ENCODE measurements at regions not wholly inside any gene's neighbourhood (a gene's known extent, or its start where the extent isn't known, plus 50 kb on each side); places are given as distances from the start of the nearest gene placed in this dataset.

- DNase-seq (no peak), ATAC-seq (no peak)
- Histone ChIP-seq H3K27me3 (ENCODE audit: control insufficient read depth, insufficient read depth, low read length) (no peaks in the 10 kb centered on the region), H3K9me3 (ENCODE audit: control insufficient read depth, insufficient read depth, low read length) (no peaks in the 10 kb centered on the region), H3K4me1 (ENCODE audit: control insufficient read depth, insufficient read depth, low read length) (no peaks in the 10 kb centered on the region), H3K27ac (ENCODE audit: low read length) (no peak overlapping the region), H3K4me3 (ENCODE audit: low read length) (no peak overlapping the region), H3K36me3 (ENCODE audit: control insufficient read depth, insufficient read depth, low read length) (no peaks in the 10 kb centered on the region)
- intact Hi-C loops (cut with micrococcal nuclease) = no loop called here
- peaks cover 4 to 7% of the 10 kb centered on the region in 2 donors for H3K27me3 Mint-ChIP-seq (ENCODE audit: low read depth in 2 of 2)
- no peaks in the 10 kb centered on the region for H3K36me3 Mint-ChIP-seq
- no peak overlapping the region for H3K4me3 Mint-ChIP-seq
- H3K9me3 Mint-ChIP-seq = no peaks in the 10 kb centered on the region
- H3K27ac Mint-ChIP-seq = no peak overlapping the region
- H3K4me1 Mint-ChIP-seq = no peaks in the 10 kb centered on the region
- TF ChIP-seq CTCF (IDR thresholded peaks at IDR 0.05) = no peak
- 63% methylated on average over 1 of the region's 2 CpGs for whole genome bisulfite sequencing (ENCODE audit: insufficient coverage)
These were observed 616.9 kb downstream of the PLPP3 start for GRCh38 chr1:55962472-55962871.

- Histone ChIP-seq H3K27me3 (ENCODE audit: control insufficient read depth, insufficient read depth, low read length) (no peaks in the 10 kb centered on the region), H3K4me3 (ENCODE audit: low read length) (no peak overlapping the region), H3K4me1 (ENCODE audit: control insufficient read depth, insufficient read depth, low read length) (no peaks in the 10 kb centered on the region), H3K36me3 (ENCODE audit: control insufficient read depth, insufficient read depth, low read length) (no peaks in the 10 kb centered on the region), H3K9me3 (ENCODE audit: control insufficient read depth, insufficient read depth, low read length) (no peaks in the 10 kb centered on the region), H3K27ac (ENCODE audit: low read length) (no peak overlapping the region)
- no peak for ATAC-seq
- H3K4me1 Mint-ChIP-seq = no peaks in the 10 kb centered on the region
- 69% methylated on average over 3 of the region's 3 CpGs for WGBS (ENCODE audit: insufficient coverage)
- no peak overlapping the region for H3K27ac Mint-ChIP-seq
- intact Hi-C loops (cut with micrococcal nuclease) = no loop called here
- no peaks in the 10 kb centered on the region for H3K36me3 Mint-ChIP-seq
- no peak overlapping the region for H3K4me3 Mint-ChIP-seq
- no peaks in the 10 kb centered on the region for H3K27me3 Mint-ChIP-seq (ENCODE audit: low read depth in 2 of 2)
- no peak for DNase-seq
- no peak for TF ChIP-seq CTCF (IDR thresholded peaks at IDR 0.05)
- H3K9me3 Mint-ChIP-seq = peaks cover 0 to 2% of the 10 kb centered on the region in 2 donors
These were observed 620.2 kb downstream of the PLPP3 start for GRCh38 chr1:55959136-55959548.

GRCh38 chr1:55958498-55958897 lies 620.9 kb downstream of the PLPP3 start:
- no peaks in the 10 kb centered on the region for H3K9me3 ChIP-seq (ENCODE audit: control insufficient read depth, insufficient read depth, low read length)
- H3K36me3 Mint-ChIP-seq = no peaks in the 10 kb centered on the region
- no peaks in the 10 kb centered on the region for H3K36me3 ChIP-seq (ENCODE audit: control insufficient read depth, insufficient read depth, low read length)
- no peaks in the 10 kb centered on the region for H3K4me1 ChIP-seq (ENCODE audit: control insufficient read depth, insufficient read depth, low read length)
- intact Hi-C loops (cut with micrococcal nuclease) = no loop called here
- no peak for DNase-seq
- no peak for ATAC-seq
- no peak overlapping the region for H3K27ac ChIP-seq (ENCODE audit: low read length)
- no peaks in the 10 kb centered on the region for H3K27me3 Mint-ChIP-seq (ENCODE audit: low read depth in 2 of 2)
- no peak overlapping the region for H3K27ac Mint-ChIP-seq
- H3K4me3 ChIP-seq (ENCODE audit: low read length) = no peak overlapping the region
- no peaks in the 10 kb centered on the region for H3K4me1 Mint-ChIP-seq
- no peak for TF ChIP-seq CTCF (IDR thresholded peaks at IDR 0.05)
- H3K9me3 Mint-ChIP-seq = peaks cover 0 to 3% of the 10 kb centered on the region in 2 donors
- H3K27me3 ChIP-seq (ENCODE audit: control insufficient read depth, insufficient read depth, low read length) = no peaks in the 10 kb centered on the region
- H3K4me3 Mint-ChIP-seq = no peak overlapping the region
- 84% methylated on average over 2 of the region's 2 CpGs for WGBS (ENCODE audit: insufficient coverage)

GRCh38 chr1:55957276-55957675 lies 622.1 kb downstream of the PLPP3 start:
- no peak overlapping the region for H3K27ac ChIP-seq (ENCODE audit: low read length)
- Mint-ChIP-seq H3K27me3 (ENCODE audit: low read depth in 2 of 2) (peaks cover 0 to under 1% of the 10 kb centered on the region in 2 donors), H3K27ac (no peak overlapping the region), H3K4me3 (no peak overlapping the region), H3K4me1 (no peaks in the 10 kb centered on the region), H3K36me3 (no peaks in the 10 kb centered on the region), H3K9me3 (peaks cover 0 to 3% of the 10 kb centered on the region in 2 donors)
- intact Hi-C loops (cut with micrococcal nuclease) = no loop called here
- ATAC-seq = no peak
- H3K27me3 ChIP-seq (ENCODE audit: control insufficient read depth, insufficient read depth, low read length) = no peaks in the 10 kb centered on the region
- H3K4me1 ChIP-seq (ENCODE audit: control insufficient read depth, insufficient read depth, low read length) = no peaks in the 10 kb centered on the region
- H3K4me3 ChIP-seq (ENCODE audit: low read length) = no peak overlapping the region
- H3K9me3 ChIP-seq (ENCODE audit: control insufficient read depth, insufficient read depth, low read length) = no peaks in the 10 kb centered on the region
- no peak for DNase-seq
- no peak for TF ChIP-seq CTCF (IDR thresholded peaks at IDR 0.05)
- H3K36me3 ChIP-seq (ENCODE audit: control insufficient read depth, insufficient read depth, low read length) = no peaks in the 10 kb centered on the region
